HG03159 (cell line): ENCODE measurements at regions not wholly inside any gene's neighbourhood (a gene's known extent, or its start where the extent isn't known, plus 50 kb on each side); places are given as distances from the start of the nearest gene placed in this dataset.

Source experiments
- ATAC-seq: cut with Tn5 transposase; IDR thresholded peaks from one replicate; pipeline ENCODE4 v1.9.1; 2021; ENCODE audit warnings: mild to moderate bottlenecking, moderate library complexity; ENCODE audit not compliant: unreplicated experiment

DNA sequence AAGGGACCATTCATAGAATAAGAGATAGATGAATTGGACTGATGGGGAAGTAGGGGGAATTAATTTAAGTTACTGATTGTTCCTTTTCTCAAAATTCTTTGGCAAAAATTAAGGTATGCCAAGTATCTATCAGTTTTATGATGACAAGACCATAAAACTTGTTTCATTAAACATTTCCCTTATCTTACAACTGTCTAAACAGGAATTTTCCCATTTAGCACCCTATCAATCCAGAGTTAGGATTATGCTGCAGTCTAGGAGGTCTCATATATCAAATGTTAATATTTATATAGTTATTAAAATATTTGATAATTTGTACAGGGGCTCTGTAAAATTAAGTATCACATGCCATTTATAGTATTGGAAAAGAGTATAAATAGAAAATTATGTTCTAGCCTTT is 51.5 kb upstream of the ARID1B start:
- ATAC-seq: no peak

DNA sequence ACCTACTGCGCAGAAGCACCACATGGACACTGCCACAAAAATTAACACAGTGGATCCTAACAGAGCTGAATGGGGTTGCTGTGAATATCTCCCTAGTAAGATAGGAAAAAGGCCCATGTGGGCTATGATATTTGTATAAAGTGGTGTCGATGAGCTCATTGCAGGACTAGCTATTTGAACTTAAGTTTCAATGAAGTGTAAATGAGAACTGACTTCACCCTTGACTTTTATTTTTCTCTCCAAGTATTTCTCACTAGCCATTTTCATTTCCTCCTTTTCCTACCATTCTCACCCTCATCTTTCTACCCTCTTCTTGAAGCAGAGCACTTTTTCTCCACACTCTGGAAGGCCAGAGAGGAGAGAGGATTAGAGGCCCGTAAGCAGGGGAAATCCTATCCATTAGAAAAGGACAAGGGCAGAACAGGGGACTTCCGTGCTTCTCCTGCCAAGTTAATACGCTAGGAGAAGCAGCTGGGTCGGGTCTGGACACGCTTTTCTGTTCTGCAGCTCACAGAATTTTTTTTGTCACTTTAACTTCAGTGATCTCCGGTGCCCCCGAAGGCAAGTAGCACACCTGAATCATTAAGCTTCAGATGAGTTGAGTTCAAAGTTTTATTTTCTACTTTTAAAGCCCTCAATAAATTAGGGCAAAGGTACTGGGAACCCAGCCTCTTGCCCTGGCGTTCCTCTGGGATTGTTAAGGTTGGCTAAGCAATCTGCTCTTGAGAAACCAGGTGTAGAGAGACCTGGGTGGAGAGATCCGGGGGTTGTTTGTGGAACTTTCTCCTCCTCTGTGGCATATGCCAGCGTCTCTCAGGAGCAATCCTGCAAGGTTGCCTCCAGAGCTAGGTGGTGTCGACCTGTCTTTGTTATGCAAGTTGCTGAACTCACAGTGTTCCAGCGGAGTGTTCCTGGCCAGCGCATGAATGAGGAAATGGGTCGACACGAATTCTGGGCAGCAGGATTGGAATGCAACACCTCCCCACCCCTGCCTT is 56.2 kb upstream of the ARID1B start:
- ATAC-seq: peak; percentile 46

DNA sequence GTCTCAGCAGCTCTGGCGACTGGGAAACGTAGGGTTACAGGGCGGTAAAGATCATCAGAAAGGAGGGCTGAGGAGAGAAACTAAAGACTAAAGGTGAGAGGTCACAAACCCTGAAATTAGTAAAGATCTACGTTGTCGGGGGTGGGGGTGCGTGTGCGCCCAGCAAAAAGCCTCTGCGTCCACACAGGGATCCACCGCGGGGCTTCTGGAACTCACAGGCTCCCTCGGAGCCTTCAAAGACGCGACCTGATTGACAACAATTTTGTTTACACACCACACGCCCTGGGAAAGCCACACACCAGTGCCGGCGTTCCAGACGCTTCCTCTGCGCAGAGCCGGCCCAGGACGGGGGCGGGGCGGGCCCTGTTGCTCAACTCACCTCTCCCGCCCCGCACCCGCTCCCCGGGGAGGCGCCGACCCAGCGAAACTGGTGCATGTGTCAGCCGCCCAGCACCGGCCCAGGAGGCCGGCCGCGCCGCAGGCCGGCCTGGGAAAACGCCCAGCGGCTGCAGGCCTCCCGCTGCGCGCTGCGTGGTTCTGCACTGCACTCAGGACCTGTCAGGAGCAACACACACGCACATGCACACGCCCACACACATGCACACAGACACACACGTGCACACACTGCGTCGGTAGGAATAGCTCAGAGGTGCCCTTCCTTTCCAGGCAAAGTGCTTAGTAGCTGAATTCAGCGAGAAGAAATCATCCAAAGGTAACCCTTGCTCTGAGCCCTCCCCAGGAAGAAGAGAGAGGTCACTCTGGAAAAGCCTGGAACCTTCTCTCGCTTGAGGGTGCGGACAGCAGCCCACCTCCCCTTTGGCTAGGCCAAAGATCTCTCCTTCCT is 57.2 kb upstream of the ARID1B start:
- peak; percentile 68 for ATAC-seq

DNA sequence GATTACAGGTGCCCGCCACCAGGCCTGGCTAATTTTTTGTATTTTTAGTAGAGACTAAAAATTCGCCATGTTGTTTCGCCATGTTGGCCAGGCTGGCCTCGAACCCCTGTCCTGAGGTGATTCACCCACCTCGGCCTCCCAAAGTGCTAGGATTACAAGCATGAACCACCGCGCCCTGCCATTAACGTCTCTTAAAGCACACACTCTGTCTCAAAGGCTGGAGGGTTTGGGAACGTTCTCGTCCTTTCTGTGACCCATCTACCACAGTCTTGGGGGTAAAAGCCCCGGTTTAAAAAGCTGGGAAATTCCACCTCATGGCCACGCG is 57.8 kb upstream of the ARID1B start:
- no peak for ATAC-seq

DNA sequence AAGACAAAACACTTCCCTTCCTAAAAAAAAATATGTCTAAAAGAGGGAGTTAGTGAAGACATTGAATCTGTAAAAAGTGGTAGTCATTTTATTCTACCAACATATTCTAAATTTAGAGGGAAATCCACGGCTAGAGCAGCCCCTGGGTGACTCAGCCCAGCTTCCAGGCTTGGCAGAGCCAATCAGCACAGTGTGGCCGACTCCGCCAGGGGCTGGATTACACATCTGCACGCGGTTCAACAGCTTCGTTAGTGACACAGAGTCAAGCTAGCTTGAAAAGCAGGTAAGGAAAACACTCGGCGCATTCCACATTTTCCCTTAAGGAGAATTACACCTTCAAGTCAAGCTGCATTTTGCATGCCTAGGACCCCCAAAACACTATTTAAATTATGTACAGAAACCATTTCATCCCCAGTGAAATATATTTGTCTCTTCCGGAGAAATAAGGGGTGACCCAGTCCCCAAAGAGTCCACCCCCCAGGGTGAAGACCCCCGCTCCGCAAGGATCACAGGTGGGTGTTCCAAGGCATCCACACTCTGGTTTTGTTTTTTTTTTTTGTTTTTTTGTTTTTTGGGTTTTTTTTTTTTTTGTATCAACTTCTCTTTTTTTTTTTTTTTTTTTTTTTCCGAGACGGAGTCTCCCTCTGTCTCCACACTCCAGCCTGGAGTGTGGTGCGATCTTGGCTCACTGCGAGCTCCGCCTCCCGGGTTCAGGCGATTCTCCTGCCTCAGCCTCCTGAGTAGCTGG is 58.4 kb upstream of the ARID1B start:
- no peak for ATAC-seq

DNA sequence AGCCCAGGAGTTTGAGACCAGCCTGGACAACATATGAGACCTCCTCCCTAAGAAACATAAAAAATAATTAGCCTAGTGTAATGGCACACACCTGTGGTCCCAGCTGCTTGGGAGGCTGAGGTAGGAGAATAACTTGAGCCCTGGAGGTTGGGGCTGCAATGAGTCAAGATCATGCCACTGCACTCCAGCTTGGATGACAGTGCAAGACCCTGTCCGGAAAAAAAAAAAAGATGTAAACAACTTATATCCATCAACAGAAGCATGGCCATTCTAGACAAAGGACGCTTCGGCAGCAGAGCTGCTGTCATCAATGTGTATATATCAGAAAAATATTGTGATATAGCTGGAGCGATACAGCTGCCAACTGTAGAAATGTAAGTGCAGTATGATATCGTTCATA is 59.6 kb upstream of the ARID1B start:
- no peak for ATAC-seq

DNA sequence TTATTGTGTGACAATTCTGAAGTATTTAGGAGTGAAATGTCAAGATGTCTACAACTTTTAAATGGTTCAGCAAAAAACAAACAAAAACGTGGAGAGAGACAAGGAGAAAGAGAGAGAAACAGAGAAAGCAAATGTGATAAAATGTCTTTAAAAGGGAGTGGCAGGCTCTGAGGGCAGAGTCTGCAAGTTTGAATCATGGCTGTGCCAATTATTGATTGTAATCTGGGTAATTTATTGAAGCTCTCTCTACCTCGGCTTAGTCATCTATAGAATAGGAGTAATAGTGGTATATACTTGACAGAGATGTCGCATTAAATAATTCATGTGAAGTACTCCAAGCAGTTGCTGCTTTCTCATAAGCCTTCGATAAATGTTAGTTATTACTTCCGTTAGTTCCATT is 61.3 kb upstream of the ARID1B start:
- ATAC-seq: no peak

DNA sequence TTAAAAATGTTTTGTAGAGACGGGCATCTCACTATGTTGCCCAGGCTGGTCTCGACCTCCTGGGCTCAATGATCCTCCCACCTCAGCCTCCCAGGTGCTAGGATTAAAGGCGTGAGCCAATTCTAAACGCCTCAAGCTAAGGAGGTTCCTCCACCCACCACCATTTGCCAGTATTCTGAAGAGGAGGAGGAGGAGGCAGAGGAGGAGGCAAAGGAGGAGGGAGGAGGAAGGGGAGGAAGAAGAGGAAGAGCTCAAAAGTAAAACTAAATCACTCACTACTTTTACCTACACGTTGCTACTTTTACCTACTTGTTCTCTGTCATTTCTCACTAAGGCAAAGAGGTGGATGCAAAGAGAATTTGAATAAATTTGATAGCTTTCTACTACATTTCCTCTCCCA is 63.6 kb upstream of the ARID1B start:
- ATAC-seq: no peak

DNA sequence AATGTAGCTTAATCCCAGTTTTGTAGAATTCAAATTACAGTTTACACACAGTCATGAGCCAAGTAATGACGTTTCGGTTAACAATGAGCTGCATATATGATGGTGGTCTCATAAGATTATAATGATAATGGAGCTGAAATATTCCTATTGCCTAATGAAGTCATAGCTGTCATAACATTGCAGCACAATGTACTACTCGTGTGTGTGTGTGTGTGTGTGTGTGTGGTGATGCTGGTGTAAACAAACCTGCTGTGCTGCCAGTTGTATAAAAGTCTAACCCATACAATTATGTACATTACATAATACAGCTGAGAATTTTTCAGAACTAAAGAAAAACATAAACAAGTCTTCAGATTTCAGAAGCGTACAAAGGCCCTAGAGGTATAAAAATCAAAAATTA is 66.7 kb upstream of the ARID1B start:
- no peak for ATAC-seq

DNA sequence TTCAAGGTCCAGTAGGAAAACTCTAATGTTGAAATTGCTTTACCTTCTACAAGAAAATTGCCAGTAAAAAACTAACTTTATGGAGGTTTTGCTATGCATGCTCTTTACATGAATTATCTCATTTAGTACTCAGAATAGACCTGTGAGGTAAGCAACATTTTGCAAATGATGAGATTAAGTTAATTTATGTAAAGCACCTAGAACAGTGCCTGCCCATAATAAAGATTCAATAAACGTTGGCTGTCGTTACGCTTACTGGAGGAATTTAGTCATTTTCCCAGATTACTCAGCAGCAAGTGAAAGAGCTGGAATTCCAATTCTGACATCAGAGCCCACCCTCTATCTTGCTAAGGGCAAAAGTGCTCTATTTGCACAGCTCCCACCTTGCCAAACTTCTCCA is 69.4 kb upstream of the ARID1B start:
- ATAC-seq: no peak

DNA sequence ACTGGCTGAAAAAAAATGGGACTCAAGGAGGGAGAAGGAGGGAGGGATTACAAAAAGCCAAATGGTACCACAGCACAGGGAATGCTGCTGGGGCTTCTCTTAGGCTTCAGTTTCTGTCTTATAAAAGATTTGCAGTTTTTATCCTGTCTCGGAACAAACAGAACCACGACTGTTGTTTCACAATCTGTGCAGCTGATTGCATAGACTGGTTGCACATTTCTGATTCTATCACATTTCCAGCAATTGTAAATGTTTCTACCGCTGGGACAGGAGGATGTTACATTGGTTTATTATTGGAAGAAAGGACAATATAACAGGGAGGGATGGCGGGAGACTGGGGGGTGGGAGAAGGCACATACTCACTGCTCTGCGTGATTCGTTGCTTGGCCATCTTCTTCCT is 73.5 kb upstream of the ARID1B start:
- ATAC-seq: no peak

DNA sequence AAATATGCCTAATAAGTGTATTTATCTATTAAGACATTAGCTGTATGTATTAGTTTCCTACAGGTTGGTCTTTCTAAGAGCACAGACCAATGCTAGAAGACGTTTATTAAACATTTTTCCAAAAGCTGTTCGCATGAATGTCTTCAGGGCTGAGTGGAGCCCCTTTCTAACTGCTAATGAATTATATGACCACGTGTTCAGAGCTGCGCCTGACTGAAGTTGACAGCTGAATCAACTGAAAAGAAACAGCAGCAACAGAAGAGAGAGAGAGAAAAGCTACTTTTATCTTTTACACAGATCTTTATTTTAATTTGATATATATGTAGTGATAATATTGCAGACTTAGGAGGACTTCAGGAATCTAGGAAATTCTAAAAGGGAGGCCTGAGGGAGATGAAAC is 75.2 kb upstream of the ARID1B start:
- ATAC-seq: no peak

DNA sequence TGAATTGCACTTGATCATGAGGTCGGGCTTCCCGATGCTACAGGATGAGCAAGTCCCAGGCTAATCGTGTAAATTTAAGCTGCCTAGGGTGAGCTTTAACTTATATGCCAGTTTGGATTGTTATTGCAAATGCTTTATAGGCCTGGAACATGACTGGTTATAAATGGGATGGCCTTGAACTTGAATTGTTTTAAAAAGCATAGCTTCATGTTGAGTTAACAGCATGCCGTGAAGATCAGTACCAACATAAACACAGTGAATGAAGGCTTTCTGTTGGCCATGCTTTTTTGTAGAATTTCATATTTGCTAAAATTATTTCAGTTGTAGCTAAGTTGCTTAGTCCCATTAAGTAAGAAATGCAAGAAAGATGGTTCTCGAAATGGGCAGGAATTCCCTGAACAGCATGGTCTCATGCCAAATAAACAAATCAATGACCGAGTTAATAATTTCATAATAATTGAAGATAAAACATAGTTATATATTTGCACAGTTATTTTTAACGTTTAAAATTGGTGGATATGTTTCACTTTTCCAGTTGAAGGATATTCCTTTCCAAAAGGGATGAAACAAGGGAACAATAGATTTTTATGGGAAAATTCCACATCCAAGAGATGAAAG is 76.6 kb upstream of the ARID1B start:
- ATAC-seq: no peak

DNA sequence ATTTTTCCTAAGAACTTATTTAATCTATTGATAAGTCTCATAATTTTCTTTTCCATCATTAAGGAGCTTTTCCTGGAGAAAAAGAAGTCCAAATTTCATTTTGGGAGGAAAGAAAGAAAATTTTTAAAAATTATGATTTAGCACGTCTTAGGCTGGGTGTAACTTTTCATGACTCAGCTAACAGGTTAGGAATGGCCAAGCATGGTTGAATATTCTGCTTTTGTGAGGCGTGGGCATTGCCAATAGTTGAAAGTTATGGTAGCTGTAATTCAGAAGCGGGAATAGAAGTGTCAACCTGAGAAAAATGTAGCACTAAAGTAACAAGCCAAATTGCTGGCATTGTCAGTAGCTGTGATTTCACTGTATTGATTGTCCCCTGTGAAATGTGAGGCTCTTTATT is 77.2 kb upstream of the ARID1B start:
- ATAC-seq: no peak

DNA sequence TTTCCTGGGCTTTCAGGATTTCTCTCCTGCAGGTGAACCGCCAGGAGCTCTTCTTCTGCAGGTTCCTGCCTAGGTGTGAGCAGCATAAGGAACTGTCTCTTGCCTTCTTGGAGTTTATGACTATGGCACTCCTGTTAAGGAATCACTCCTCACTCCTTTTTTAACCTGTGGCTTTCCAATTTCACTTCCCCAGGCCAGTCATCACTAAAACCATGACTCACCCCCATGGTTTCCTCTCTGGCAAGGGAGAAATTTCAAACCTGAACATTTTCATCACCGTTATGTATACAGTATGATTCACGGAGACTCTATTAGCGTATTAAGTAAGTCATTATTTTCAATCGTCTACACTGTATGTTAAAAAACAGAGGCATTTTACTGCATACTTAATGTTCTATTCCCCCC is 78.2 kb upstream of the ARID1B start:
- peak; percentile 31 for ATAC-seq

DNA sequence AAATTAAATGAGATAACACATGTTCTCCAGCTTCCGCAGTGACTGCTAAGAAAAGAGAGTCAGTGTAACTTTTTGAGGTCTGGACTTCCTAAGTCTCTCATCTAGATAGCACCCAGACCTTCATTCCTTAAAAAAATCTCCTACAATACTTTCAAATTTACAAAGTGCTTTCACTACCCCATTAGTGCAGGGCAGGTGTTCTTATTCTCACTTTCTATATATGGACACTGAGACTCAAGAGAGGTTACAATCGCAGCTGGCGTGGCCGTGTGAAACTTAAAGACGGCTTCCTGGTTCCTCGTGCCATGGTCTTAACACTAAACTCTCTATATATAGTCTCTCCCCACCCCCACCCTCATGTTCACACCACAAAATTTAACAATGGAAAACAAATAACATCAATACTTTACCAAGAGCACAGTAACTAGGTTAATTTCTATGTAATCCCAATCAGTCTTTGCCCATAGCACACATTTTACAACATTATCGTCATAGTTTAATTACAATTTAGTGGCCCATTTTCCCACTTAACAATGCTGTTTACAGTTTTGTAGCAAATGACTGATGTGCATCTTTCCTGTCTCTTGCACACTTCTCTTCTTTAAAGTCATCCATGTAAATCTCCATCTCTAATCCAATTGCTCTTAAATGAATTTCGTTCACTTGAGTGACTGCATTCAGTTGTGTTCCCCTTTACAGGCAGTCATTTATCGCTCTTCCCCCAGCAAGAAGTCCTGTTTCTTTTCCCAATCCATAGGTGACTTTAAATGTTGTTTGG is 78.8 kb upstream of the ARID1B start:
- ATAC-seq: peak; percentile 81

DNA sequence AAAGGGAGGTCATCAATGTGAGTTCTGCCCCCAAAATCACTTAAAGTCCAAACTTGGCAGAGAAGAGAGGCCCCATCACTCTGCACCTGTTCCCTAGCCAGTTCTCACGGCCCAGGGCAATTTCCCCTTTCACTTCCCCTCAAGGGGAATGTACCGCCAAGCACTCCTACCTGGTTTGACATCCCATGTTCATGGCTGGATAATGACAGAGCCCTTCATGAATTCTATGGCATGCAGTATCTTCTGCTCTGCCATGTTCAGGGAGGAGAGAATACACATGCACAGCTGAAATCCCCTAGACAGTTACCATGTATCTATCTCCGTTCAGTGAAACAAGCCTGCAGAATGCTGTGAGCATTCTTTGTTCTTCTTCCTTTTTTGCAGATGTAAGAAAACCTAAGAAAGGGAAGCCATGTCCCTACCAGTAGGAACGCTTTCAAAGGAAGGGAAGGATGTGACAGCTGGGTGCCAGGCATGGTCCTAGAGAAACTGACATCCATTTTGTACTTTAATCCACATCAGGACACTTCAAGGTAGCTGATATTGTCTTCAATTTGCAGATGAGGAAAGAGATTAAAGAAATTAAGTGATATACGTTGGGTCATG is 79.8 kb upstream of the ARID1B start:
- peak; percentile 38 for ATAC-seq

DNA sequence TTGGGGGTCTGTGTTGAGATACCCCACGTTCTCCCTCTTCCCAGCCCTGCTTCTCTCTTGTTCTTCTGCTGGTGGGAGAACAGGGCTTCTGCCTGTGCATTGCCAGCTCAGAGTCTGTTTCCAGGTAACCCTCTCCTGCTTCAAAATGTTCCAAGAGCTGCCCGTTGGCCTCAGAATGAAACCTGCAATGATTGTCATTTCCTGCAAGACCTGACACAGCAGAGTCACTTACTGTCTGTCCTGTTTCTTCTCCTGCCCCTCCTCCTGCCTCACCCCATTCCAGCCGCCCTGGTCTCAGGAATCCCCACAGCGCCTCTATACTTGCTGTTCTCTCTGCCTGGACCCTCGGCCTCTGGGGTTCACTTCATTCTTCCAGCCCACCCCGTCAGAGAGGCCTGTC is 81.4 kb upstream of the ARID1B start:
- no peak for ATAC-seq

DNA sequence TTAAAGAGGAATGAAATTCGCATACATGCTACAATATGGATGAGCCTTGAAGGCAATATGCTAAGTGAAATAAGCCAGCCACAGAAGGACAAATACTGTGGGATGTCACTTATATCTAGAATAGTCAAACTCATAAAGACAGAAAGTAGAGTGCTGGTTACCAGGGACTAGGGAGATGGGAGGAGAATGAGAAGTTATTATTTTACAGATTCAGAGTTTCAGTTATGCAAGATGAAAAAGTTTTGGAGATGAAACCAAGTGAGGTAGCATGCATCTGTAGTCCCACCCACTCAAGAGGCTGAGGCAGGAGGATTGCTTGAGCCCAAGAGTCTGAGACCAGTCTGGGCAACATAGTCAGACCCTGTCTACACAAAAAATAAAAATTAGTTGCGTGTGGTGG is 82.5 kb upstream of the ARID1B start:
- ATAC-seq: no peak

DNA sequence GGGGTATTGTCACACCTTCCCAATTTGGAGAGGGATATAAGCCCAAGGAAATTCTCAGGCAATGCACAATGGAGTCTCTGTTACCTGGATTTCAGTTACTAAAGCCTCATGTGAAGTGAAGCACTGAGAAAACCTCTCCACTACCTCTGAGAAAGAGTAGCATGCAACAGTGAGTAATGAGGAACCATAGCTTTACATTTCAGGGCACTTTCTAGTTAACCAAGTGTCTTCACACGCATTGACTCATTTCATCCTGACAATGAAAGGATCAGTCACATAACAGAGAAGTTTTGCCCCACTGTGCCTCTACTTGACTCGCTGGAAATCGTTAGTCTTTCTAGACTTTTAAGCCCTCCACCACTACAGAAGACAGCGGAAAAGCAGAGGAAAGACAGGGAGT is 86.2 kb upstream of the ARID1B start:
- peak; percentile 66 for ATAC-seq
